Mammary epithelial cell (primary cell): ENCODE measurements at regions not wholly inside any gene's neighbourhood (a gene's known extent, or its start where the extent isn't known, plus 50 kb on each side); places are given as distances from the start of the nearest gene placed in this dataset.

Source experiments
- CTCF ChIP-seq, 2 donors: IDR thresholded peaks in 1 of 2; conservative IDR thresholded peaks in 1 of 2; 2 replicates each; pipeline ENCODE4 v1.5.1; 2011 to 2012; ENCODE audit warnings: inconsistent platforms in 2 of 2, low read length in 2 of 2, mild to moderate bottlenecking in 2 of 2, control low read depth in 1 of 2, low read depth in 1 of 2; ENCODE audit not compliant: insufficient read depth in 1 of 2; ENCODE audit errors: extremely low read depth in 1 of 2
- EZH2 ChIP-seq: IDR thresholded peaks from 2 replicates; pipeline ENCODE4 v1.6.1; 2012; ENCODE audit warnings: low read length, inconsistent platforms, borderline replicate concordance

- TF ChIP-seq CTCF (conservative IDR thresholded peaks at IDR 0.05 in 1 of 2, IDR thresholded peaks at IDR 0.05 in 1 of 2; ENCODE audit: extremely low read depth in 1 of 2, insufficient read depth in 1 of 2, low read depth in 1 of 2, low read length in 2 of 2) (no peak), EZH2 (no peak)
Measured at GRCh38 chr12:24553259-24553658, 395.6 kb downstream of the BCAT1 start.
